Stimulated activated CD4-positive, alpha-beta T cell treated with anti-CD3 and anti-CD28 coated beads, Interleukin-4, amount 100 ng/mL, for 48 hours (primary cell): ENCODE measurements at regions not wholly inside any gene's neighbourhood (a gene's known extent, or its start where the extent isn't known, plus 50 kb on each side); places are given as distances from the start of the nearest gene placed in this dataset.
"Not testable (repeated sequence)": the region's sequence is repeated elsewhere in the genome, so short reads cannot be mapped to it uniquely, and the experiment has no call there.

Source experiments
- DNase-seq, 2 donors: peaks; one replicate each; pipeline ENCODE4 v3.0.0-alpha.2; 2020; ENCODE audit warnings: low read depth in 2 of 2

DNA sequence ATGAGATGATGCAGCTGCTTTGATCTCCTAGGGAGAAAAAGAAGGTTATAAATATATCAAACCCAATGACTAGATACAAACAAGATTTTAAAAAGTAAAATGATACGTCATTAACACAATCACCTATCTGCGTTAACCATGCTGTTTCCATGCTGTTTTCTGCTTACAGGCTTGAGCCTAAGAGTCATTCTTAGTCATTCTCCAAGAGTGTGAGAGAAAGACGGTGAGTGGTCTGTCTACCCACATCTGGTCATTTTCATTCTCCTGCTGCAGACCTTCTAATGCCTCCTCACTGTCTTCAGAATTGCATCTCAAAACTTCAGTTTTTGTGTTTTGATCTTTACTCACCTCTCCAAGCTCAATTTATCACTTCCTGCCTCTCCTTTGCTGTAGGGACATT lies 98.0 kb upstream of the ELMO1 start:
- DNase-seq: no peak

- DNase-seq: no peak
Observed at GRCh38 chr7:37549076-37549931, 100.6 kb upstream of the ELMO1 start.

DNA sequence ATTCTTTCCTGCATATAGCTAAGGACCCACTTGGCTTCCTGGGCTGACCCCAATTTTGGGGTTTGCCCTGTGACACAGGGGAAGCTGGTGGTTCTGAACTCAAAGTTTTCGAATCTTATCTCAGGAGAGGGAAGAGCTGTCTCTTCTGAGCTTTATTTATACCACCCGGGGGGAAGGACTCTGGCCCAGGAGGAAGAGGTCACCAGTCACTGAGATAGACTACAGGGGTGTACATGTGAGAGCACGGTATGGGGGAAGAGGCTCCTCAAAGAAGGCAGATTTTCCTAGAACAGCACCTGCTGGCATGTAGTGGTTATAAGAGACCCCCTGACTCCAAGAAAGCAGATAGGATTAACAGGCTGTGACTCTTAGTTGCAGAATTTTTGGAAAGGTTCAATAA lies 101.8 kb upstream of the ELMO1 start:
- no peak for DNase-seq

GRCh38 chr7:37550872-37551271 lies 102.2 kb upstream of the ELMO1 start:
- no peak for DNase-seq

GRCh38 chr7:37552030-37552429 lies 103.4 kb upstream of the ELMO1 start:
- DNase-seq: no peak

- not testable (repeated sequence) for DNase-seq
Observed at GRCh38 chr7:37552439-37552838, 103.8 kb upstream of the ELMO1 start.

- no peak for DNase-seq
Observed at GRCh38 chr7:37555528-37555927, 106.9 kb upstream of the ELMO1 start.

GRCh38 chr7:37557571-37558209 lies 109.0 kb upstream of the ELMO1 start:
- no peak for DNase-seq

DNA sequence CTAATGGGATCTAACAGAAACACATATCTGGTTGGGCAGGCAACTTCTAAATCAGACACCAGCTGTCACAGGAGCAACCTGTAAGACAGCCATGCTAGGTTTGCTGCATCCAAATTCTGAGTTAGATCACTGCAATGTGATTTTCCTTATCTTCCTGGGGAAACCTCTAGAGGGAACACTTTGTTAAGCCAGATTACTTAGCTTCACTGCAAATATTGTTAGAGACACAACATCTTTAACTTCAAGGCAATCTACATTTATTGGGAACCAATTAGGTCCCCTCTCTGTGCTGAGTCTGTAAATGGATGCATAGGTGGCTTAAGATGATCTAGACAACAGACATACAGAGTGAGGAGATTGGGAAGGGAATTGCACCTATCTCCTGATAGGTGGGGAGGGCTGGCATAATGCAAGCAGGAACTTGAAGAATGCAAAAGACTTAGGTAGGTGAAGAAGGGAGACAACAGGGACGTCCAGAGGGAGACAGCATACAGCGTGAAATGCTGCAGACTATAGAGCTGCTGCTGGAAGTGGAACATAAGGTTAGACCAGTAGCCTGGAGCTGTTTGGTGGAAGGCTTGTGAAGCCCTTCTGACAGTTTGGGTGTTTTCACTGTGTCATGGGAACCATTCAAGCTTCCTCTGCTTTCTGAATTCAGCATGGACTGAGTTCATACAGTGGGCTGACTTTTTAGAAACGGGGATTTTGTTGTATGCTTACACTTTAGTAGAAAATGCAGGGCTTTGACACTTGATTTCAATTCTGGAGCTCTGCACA lies 109.8 kb upstream of the ELMO1 start:
- no peak for DNase-seq

DNA sequence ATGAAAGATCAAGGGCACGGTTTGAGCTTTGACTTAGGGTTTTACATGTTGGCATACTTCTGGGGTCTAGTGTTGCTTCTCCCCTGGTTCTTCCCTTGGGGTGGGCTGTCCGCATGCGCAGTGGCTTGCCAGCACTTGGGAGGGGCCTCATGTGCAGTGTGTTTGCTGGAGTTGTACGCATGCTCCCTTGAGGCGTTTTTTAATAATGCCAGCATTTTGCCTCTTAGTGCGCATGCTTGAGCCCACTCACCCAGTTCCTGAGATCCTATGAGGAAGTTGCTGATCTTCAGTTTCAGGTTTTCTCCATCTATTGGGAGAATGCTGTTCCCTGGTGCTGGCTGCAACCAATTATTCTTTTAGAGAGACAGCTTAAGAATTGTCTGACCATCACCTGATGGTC lies 113.4 kb upstream of the GPR141 start:
- no peak for DNase-seq

DNA sequence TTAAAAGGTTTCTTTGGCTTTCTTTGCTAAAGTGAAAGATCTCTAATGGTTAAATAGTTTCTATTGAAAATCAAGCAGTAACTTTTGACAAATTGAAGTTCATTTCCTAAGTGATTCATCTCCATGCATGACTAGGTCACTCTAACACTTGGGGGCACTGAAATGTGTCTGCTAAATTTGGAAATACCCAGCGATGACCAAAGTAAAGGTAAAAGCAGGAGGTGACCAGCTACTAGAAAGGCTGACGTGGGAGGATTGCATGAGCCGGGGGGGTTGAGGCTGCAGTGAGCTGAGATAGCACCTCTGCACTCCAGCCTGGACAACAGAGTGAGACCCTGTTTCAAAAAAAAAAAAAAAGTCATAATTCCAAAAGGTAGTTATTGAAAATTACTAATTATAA lies 111.8 kb upstream of the GPR141 start:
- no peak for DNase-seq

GRCh38 chr7:37577412-37577811 lies 106.2 kb upstream of the GPR141 start:
- no peak for DNase-seq

DNA sequence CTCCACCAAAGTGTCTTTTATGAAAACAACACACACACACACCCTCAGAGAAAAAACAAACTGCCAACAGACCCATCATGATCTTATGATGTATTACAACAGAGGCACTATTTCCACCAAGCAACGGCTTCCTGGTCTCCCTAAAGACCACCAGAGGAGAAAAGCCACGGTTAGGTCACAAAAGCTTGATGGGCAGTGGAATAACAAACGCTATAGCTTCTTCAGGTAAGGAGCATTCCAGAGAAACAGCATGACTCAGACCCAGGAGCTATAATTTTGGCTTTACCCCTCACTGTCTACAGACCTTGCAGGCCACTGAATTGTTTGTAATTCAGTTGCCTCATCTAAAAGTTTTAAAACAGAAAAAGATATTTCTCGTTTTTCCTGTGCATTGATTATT lies 105.7 kb upstream of the GPR141 start:
- no peak for DNase-seq

DNA sequence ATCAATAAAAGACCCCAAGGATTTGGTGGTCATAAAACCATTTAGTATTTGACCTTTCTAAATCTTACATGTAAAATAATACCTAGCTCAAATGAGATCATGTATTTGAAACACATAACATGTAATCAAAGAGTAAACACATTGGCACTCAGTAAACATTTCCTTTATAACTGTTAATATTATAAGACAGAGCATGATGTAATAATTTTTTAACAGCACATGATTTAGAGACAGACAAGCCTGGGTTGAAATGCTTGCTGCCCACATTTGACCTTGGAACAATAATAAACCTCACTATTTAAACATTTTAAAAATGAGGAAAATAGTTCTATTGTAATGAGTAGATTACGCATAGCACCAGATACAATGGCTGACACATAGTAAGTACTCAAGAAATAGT lies 105.2 kb upstream of the GPR141 start:
- DNase-seq: no peak

DNA sequence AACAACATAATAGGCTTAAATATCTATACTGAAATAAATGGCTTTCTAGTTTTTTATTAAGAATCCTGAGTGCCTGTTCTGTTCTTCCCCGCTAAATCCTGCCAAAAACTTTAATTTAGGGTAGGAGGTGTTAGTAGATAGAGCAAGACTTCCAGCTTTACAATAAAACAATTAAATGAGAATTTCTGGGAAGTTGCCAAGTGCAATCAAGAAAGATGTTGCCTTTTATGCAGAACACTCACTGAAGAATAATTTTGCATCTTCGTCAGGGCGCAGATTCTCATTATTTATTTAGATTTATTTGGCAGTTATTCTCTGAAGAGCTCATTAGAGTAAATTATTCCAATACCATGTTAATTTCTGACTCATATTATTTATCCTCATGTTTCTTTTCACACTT lies 103.2 kb upstream of the GPR141 start:
- no peak for DNase-seq

DNA sequence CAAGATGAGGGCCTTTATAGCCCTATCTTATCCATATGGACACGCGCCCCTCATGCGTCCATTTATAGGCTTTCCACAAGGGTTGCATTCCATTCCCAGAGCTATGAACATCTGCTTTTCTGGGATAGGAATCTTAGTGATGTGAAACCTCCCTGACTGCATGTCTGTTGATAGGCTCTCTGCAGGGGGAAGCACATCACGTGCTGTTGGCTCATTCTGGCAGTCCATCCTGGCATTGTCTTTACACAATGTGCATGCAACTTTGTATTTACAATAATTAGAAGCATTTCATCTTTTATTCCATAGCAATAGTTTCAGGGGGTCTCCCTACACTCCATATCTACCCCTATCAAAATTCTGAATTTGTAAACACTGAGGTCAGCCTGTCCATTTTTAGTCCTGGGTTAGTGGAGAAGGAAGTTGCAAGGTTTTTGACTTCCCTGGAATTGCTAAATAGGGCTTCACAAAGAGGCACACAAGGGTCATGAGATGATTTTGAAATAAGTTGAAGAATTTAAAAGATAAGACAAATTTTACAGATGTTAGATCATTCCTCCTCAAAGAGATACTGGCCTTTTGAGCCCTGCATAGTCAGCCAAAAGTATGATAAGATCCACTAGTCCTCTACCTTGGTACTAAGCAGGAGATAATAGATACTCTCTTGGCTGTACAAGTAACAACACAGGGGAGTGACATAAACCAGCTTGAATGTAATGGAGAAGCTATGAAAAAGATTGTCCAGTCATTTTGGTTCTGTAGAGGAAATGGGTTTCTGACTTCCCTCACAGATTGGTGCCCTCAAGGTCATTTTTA lies 98.7 kb upstream of the GPR141 start:
- not testable (repeated sequence) for DNase-seq

DNA sequence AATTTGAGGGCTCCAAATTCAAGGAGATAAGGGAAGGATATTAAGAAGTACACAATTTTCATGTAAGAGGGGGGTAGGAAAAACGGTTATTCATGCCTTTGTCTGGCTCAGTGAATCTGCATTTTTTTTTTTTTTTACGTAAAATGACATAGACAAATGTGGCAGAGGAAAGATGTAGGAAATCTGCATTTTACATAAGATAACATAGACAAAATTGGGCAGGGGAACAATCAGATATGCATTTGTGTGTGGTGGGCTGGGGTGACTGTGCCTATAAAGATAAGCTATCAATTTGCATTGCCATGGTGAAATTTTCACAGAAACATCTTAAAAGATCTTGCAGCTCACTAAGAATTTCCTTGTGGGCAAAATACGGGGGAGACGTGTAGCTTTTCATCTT lies 92.7 kb upstream of the GPR141 start:
- no peak for DNase-seq

- DNase-seq: no peak
Observed at GRCh38 chr7:37592366-37592765, 91.2 kb upstream of the GPR141 start.

DNA sequence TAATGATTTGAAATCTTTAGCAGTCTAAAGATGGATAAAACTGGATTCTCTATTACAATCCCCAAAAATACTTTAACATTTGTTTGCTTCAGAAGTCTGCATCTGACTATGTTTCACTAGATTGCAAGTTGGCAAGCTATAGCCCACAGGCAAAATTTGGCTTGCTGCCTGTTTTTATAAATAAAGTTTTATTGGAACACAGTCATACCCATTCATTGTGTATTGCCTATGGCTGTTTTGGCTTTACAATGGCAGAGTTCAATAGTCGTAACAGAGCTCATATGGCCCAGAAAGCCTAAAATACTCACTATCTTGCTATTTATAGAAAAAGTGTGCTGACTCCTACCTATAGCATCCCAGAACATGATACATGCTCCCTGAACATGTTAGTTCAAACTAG lies 89.0 kb upstream of the GPR141 start:
- no peak for DNase-seq

DNA sequence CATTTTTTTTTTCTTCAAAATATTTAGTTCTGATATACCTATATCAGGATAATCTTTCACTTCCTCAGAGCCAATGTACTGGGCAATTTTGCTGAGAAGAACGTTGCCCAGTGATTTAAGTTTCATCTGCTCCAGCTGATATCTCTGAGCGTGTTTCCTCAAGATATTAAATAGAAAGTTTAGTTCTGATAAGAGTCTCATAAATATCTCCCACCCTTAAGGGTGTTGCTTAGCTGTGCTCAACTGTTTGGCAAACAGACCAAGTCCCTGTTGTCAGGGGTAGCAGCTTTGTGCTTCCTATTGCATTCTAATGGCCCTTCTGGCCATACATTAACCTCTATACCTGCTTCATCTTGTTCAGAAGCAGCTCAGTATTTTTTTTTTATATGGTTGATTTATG lies 84.7 kb upstream of the GPR141 start:
- DNase-seq: no peak

- DNase-seq: no peak
Observed at GRCh38 chr7:37601321-37601720, 82.2 kb upstream of the GPR141 start.

DNA sequence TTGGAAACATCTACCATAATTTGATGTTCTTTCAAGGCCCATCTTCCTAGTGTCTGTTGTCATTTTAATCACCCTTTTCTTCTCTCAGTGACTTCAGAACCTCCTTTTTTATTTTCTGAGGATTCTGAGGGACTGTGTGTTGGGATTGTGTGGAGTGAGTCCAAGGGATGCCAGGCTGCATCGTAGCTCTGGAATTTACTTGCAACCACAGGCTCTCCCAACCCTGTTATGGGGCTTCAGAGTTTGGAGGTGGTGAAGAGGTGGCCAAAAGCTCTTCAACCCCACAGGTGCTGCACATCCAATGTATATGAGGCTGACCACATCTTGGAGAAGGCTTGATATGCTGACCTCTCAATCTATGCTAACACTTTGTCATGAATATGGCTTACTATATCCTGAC lies 79.5 kb upstream of the GPR141 start:
- DNase-seq: no peak
